ENCODE measurements at regions not wholly inside any gene's neighbourhood (a gene's known extent, or its start where the extent isn't known, plus 50 kb on each side); places are given as distances from the start of the nearest gene placed in this dataset.

DNA sequence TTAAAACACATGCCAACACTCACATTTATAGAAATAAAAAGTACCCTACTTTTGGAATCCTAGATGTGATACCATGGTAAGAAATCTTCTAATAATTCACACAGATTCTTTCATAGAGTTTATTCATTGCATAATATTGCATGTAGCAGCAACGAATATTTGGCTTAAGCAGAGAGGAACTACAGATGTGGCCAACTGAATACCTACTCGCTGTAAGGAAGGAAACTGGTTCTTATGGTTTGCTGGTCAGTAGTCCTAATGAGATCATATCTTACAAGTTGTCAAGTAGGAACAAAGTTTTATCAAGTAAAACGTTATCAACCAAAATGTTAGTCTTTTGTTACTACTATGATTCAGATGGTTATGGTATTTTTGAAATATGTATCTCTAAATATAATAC, 996.1 kb downstream of the PDHA2 start (continued):
- TF ChIP-seq ZNF114 (CRISPR knock-in tag; IDR thresholded peaks at IDR 0.05) (no peak), CREB1 (CRISPR knock-in tag; IDR thresholded peaks at IDR 0.05; ENCODE audit: low read depth) (no peak), JUNB (IDR thresholded peaks at IDR 0.05; ENCODE audit: unreplicated experiment) (no peak)

DNA sequence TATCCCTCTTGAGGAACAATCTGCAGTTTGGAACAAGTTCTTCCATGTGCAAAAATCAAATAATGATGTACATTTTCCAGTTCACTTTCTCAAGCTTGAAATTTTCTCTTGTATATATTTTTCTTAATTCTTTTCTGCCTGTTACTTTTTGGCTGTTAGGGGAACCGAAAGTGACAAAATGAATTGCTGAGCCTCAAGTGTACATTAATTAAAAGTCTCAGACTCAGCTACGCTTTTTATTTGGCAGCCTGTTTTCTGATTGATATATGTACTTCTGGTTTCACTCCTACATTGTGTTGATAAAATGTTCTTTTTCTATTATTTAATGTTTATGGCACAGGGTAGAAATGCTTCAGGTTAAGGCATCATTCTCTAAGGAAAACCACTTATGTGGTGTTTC, 999.5 kb downstream of the PDHA2 start:
- ATAC-seq (no peak), DNase-seq (ENCODE audit: low spot score) (no peak)
- Histone ChIP-seq H3F3A (replicated peaks; ENCODE audit: low read depth) (no peaks in the 10 kb centered on the region), H3K27me3 (ENCODE audit: insufficient read depth) (no peaks in the 10 kb centered on the region), H3K4me2 (no peak overlapping the region), H3K9me2 (ENCODE audit: insufficient read depth) (no peaks in the 10 kb centered on the region), H3K79me2 (replicated peaks; ENCODE audit: insufficient read depth) (no peaks in the 10 kb centered on the region), H2AFZ (no peak overlapping the region), H3K4me1 (ENCODE audit: insufficient read depth) (no peaks in the 10 kb centered on the region), H4K20me1 (replicated peaks; ENCODE audit: insufficient read depth) (no peaks in the 10 kb centered on the region), H3K27ac (ENCODE audit: low read depth) (no peak overlapping the region), H3K4me3 (no peak overlapping the region), H3K36me3 (ENCODE audit: insufficient read depth) (no peaks in the 10 kb centered on the region)
- Mint-ChIP-seq H3K4me3 (no peak overlapping the region), H3K4me1 (no peaks in the 10 kb centered on the region), H3K27ac (no peak overlapping the region), H3K36me3 (ENCODE audit: low read depth) (no peaks in the 10 kb centered on the region), H3K9me3 (no peaks in the 10 kb centered on the region), H3K27me3 (ENCODE audit: insufficient read depth, low read depth, poor library complexity) (no peaks in the 10 kb centered on the region)
- TF ChIP-seq EZH2 (IDR thresholded peaks at IDR 0.05; ENCODE audit: low read depth, unreplicated experiment): no peak
- TF ChIP-seq, protein P1, sequence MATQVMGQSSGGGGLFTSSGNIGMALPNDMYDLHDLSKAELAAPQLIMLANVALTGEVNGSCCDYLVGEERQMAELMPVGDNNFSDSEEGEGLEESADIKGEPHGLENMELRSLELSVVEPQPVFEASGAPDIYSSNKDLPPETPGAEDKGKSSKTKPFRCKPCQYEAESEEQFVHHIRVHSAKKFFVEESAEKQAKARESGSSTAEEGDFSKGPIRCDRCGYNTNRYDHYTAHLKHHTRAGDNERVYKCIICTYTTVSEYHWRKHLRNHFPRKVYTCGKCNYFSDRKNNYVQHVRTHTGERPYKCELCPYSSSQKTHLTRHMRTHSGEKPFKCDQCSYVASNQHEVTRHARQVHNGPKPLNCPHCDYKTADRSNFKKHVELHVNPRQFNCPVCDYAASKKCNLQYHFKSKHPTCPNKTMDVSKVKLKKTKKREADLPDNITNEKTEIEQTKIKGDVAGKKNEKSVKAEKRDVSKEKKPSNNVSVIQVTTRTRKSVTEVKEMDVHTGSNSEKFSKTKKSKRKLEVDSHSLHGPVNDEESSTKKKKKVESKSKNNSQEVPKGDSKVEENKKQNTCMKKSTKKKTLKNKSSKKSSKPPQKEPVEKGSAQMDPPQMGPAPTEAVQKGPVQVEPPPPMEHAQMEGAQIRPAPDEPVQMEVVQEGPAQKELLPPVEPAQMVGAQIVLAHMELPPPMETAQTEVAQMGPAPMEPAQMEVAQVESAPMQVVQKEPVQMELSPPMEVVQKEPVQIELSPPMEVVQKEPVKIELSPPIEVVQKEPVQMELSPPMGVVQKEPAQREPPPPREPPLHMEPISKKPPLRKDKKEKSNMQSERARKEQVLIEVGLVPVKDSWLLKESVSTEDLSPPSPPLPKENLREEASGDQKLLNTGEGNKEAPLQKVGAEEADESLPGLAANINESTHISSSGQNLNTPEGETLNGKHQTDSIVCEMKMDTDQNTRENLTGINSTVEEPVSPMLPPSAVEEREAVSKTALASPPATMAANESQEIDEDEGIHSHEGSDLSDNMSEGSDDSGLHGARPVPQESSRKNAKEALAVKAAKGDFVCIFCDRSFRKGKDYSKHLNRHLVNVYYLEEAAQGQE (IDR thresholded peaks at IDR 0.05; ENCODE audit: unreplicated experiment): no peak
- TF ChIP-seq, protein P2, sequence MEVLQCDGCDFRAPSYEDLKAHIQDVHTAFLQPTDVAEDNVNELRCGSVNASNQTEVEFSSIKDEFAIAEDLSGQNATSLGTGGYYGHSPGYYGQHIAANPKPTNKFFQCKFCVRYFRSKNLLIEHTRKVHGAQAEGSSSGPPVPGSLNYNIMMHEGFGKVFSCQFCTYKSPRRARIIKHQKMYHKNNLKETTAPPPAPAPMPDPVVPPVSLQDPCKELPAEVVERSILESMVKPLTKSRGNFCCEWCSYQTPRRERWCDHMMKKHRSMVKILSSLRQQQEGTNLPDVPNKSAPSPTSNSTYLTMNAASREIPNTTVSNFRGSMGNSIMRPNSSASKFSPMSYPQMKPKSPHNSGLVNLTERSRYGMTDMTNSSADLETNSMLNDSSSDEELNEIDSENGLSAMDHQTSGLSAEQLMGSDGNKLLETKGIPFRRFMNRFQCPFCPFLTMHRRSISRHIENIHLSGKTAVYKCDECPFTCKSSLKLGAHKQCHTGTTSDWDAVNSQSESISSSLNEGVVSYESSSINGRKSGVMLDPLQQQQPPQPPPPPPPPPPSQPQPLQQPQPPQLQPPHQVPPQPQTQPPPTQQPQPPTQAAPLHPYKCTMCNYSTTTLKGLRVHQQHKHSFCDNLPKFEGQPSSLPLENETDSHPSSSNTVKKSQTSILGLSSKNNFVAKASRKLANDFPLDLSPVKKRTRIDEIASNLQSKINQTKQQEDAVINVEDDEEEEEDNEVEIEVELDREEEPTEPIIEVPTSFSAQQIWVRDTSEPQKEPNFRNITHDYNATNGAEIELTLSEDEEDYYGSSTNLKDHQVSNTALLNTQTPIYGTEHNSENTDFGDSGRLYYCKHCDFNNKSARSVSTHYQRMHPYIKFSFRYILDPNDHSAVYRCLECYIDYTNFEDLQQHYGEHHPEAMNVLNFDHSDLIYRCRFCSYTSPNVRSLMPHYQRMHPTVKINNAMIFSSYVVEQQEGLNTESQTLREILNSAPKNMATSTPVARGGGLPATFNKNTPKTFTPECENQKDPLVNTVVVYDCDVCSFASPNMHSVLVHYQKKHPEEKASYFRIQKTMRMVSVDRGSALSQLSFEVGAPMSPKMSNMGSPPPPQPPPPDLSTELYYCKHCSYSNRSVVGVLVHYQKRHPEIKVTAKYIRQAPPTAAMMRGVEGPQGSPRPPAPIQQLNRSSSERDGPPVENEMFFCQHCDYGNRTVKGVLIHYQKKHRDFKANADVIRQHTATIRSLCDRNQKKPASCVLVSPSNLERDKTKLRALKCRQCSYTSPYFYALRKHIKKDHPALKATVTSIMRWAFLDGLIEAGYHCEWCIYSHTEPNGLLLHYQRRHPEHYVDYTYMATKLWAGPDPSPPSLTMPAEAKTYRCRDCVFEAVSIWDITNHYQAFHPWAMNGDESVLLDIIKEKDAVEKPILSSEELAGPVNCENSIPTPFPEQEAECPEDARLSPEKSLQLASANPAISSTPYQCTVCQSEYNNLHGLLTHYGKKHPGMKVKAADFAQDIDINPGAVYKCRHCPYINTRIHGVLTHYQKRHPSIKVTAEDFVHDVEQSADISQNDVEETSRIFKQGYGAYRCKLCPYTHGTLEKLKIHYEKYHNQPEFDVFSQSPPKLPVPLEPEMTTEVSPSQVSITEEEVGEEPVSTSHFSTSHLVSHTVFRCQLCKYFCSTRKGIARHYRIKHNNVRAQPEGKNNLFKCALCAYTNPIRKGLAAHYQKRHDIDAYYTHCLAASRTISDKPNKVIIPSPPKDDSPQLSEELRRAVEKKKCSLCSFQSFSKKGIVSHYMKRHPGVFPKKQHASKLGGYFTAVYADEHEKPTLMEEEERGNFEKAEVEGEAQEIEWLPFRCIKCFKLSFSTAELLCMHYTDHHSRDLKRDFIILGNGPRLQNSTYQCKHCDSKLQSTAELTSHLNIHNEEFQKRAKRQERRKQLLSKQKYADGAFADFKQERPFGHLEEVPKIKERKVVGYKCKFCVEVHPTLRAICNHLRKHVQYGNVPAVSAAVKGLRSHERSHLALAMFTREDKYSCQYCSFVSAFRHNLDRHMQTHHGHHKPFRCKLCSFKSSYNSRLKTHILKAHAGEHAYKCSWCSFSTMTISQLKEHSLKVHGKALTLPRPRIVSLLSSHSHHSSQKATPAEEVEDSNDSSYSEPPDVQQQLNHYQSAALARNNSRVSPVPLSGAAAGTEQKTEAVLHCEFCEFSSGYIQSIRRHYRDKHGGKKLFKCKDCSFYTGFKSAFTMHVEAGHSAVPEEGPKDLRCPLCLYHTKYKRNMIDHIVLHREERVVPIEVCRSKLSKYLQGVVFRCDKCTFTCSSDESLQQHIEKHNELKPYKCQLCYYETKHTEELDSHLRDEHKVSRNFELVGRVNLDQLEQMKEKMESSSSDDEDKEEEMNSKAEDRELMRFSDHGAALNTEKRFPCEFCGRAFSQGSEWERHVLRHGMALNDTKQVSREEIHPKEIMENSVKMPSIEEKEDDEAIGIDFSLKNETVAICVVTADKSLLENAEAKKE (CRISPR knock-in tag; IDR thresholded peaks at IDR 0.05): no peak
- TF ChIP-seq CREB1 (CRISPR knock-in tag; IDR thresholded peaks at IDR 0.05; ENCODE audit: low read depth): no peak
- TF ChIP-seq ZNF114 (CRISPR knock-in tag; IDR thresholded peaks at IDR 0.05): no peak
- no peak for TF ChIP-seq EZH2phosphoT487 (IDR thresholded peaks at IDR 0.05; ENCODE audit: unreplicated experiment)
- TF ChIP-seq ZNF331 (CRISPR knock-in tag; IDR thresholded peaks at IDR 0.05; ENCODE audit: low read depth): no peak
- TF ChIP-seq, protein P3, sequence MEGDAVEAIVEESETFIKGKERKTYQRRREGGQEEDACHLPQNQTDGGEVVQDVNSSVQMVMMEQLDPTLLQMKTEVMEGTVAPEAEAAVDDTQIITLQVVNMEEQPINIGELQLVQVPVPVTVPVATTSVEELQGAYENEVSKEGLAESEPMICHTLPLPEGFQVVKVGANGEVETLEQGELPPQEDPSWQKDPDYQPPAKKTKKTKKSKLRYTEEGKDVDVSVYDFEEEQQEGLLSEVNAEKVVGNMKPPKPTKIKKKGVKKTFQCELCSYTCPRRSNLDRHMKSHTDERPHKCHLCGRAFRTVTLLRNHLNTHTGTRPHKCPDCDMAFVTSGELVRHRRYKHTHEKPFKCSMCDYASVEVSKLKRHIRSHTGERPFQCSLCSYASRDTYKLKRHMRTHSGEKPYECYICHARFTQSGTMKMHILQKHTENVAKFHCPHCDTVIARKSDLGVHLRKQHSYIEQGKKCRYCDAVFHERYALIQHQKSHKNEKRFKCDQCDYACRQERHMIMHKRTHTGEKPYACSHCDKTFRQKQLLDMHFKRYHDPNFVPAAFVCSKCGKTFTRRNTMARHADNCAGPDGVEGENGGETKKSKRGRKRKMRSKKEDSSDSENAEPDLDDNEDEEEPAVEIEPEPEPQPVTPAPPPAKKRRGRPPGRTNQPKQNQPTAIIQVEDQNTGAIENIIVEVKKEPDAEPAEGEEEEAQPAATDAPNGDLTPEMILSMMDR (conservative IDR thresholded peaks at IDR 0.05; ENCODE audit: low read depth in 2 of 2): no peak
- no peak for TF ChIP-seq JUNB (IDR thresholded peaks at IDR 0.05; ENCODE audit: unreplicated experiment)
- no peak for TF ChIP-seq POLR2AphosphoS5 (IDR thresholded peaks at IDR 0.05; ENCODE audit: low read depth)
- TF ChIP-seq, protein P4, sequence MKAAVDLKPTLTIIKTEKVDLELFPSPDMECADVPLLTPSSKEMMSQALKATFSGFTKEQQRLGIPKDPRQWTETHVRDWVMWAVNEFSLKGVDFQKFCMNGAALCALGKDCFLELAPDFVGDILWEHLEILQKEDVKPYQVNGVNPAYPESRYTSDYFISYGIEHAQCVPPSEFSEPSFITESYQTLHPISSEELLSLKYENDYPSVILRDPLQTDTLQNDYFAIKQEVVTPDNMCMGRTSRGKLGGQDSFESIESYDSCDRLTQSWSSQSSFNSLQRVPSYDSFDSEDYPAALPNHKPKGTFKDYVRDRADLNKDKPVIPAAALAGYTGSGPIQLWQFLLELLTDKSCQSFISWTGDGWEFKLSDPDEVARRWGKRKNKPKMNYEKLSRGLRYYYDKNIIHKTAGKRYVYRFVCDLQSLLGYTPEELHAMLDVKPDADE (IDR thresholded peaks at IDR 0.05): no peak
- no peak for TF ChIP-seq NANOG (IDR thresholded peaks at IDR 0.05; ENCODE audit: borderline replicate concordance)

Measured in GM23338 (cell line).